GM18951 (cell line): ENCODE measurements at regions not wholly inside any gene's neighbourhood (a gene's known extent, or its start where the extent isn't known, plus 50 kb on each side); places are given as distances from the start of the nearest gene placed in this dataset.

Source experiments
- POLR2A ChIP-seq: IDR thresholded peaks from 4 replicates; pipeline ENCODE4 v1.6.1; 2011; ENCODE audit warnings: mild to moderate bottlenecking; ENCODE audit not compliant: insufficient read length, insufficient read depth; ENCODE audit errors: extremely low read depth
- in situ Hi-C: fragments of 300-500 bp; cut with MboI; formaldehyde crosslinking; loops from one replicate; pipeline ENCODE4 v1.12.0; 2022; ENCODE audit warnings: low sequenced_read_pairs, mixed read lengths, inconsistent platforms; ENCODE audit not compliant: unreplicated experiment

DNA sequence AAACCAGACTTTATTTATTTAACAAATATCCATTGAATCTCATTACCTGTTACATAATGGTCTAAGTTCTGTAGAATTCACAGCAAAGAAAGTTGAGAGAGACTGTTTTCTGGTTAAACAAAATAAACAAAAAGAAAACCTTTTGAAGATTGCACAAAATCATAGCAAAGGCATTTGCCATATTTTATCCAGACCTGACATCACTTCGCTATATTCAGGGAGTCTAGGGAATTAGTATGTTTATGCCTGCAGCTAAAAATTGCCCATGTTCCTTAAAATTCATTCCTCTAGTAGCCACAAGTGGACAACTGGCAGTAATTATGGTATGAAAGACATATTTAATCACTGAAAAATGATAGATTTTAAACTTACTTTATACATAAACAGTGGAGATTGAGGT lies 577.0 kb upstream of the DAB2 start:
- in situ Hi-C loops: no loop called here
- no peak for TF ChIP-seq POLR2A

DNA sequence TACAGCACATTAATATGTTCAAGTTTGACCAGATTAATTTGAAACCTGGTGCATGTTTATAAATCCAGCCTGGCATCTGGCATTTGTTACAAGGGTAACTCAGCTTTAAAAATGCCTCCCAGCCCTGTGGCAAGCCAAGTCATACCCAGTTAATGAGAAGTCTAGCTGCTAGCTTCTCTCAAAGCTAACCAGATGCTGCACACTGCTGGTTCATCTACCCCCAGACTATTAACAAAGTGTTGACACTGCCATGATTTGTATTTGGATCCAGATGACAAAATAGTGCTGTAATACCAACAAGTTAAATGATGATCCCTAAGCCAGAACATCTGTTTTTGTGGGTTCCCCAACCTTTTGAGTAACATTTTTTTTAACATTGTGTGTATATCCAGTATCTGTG lies 573.7 kb upstream of the DAB2 start:
- in situ Hi-C loops: no loop called here
- no peak for TF ChIP-seq POLR2A

DNA sequence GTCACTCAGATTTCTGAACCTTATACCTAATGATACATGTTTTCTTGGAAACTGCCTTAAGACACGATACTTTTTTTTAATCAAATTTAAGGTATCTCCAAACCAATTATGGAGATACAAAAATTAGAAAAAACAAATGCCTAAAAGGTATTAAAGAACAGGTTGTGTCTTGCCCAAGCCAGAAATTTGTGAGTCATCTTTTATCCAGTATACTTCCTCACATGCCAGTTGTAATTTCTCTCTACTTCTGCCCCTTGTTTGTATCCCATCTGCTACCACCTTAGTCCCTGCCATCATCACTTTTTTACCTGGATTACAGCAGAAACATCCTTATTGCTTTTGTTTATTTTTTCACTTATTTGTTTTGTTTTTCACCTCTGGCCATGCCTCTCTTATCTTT lies 571.2 kb upstream of the DAB2 start:
- in situ Hi-C loops: no loop called here
- TF ChIP-seq POLR2A: no peak

DNA sequence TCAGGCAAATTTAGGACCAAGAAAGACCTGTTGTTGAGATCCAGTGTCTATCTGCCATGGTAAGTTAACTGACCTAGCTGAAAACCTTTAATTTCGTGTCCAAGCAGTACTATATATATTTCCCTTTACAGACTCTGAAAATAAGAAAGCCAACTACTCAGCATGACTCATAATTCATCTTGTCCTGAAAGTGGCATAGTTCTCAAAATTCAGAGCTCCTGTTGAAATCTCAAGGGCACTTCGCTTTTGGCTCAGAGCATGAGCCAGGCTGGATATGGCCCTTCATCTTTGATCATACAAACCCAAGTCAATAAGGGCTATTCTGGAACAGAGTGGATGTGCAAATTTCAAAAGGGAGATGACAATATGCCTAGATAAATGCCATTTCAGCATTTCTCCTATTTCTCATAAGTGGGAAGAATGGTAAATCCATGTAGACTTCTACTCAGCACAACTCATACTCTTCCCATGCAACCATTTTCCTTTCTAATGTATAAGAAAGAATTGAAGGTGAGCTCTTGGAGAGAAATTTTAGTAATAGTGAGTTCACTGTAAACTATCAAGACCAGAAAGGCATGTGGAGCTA lies 567.9 kb upstream of the DAB2 start:
- in situ Hi-C loops: no loop called here
- no peak for TF ChIP-seq POLR2A

DNA sequence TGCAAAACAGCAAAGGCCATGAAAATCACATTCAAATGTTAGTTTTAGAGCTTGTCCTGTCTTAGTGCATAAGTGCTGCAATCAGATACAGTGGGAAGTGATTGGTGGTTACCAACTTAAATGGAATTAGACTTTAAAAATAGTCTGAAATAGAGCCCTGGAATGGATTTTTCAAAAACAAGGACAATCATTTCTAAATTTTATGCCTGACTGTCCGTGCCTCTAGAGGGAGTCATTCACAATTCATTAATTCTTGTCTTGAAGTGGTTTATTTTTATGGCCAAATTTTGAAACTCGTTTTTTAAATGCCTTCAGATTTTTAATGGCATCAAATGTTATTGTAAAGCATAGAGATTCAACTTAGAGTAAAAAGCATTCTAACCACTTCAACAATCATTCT lies 561.8 kb upstream of the DAB2 start:
- in situ Hi-C loops: no loop called here
- TF ChIP-seq POLR2A: no peak

DNA sequence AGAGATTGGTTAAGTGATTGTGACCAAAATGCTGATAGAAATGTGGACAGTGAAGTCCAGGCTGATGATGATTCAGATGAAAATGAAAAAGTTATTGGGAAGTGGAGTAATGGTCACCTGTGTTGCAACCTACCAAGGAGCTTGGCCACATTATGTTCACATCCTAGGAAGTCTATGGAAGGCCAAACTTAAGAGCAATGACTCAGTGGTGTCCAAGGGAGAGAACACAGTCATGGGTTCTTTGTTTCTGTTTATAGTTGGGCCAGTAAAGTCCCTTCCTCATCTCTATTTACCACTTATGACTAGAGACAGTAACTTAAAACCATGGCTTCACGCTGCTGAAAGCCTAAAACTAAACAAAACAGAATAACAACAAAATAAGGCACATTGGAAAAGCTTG lies 555.3 kb upstream of the DAB2 start:
- in situ Hi-C loops: no loop called here
- TF ChIP-seq POLR2A: no peak

DNA sequence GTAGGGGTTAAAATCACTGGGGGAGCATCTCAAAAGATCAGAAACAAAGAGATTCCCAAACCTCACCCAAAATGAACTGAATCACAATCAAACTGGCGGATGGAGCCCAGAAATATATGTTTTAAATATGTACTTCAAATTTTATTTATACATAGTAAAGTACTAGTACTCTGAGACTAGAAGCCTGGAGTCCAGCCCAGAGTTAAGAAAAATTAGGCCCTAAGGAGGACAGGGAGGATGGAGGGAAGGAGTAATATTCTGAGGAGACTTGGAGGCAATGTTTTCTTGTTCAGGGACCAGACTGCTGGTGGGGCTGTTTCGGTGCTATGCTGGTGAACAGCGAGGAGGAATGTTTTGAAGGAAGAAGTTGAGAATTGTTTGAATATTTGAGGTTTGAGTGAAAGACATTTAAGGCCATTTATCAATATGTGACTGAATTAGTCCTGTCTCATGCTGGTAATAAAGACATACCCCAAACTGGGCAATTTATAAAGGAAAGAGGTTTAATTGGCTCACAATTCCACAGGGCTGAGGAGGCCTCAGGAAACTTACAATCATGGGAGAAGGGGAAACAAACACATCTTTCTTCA lies 552.4 kb upstream of the DAB2 start:
- no peak for TF ChIP-seq POLR2A
- in situ Hi-C loops: no loop called here

DNA sequence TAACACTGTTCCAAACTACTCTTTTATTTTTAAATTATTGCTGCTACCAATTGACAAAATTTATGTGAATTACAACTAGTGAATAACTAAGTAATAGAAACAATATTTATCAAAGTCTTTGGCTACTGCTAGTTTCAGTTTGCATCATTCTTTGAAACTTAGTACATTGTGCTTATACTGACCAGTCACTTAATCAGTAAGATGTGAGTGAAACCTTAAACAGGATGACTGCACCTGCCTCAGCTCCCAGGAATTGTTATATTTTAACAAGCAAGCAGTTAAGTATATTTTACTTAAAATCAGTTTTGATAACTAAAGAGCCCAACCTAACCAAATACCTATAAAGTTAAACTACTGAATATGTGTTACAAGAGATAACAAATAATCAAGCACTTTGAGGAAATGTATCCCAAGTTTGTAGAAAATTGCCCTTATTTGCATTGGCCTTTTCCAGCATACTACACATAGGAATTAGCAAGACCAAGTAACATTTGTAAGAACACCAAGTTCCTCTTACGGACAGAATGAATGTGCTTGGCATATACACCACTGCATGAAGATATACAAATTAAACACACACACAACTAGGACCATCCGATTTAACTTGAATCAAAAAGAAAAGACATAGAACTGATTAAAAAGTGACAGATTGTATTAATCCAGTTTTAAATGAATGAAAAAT lies 545.5 kb upstream of the DAB2 start:
- in situ Hi-C loops: no loop called here
- TF ChIP-seq POLR2A: no peak

DNA sequence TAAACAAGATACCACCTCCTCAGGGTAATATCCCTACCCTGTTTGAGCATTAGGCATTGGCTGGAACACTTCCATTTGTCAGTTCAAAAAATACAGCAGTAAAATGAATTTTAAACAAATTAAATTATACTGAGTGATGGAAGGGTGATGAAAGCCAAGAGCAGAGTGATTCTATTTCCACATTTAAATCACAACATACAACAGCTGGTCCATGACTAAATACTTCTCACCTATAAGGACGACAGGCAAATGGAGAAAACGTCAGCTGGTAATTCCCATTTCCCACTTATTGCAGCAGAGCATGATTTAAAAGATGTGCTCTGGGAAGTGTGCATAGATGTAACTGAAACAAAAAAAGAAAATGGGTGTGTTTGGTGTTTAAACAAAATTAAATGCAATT lies 543.6 kb upstream of the DAB2 start:
- in situ Hi-C loops: no loop called here
- no peak for TF ChIP-seq POLR2A

DNA sequence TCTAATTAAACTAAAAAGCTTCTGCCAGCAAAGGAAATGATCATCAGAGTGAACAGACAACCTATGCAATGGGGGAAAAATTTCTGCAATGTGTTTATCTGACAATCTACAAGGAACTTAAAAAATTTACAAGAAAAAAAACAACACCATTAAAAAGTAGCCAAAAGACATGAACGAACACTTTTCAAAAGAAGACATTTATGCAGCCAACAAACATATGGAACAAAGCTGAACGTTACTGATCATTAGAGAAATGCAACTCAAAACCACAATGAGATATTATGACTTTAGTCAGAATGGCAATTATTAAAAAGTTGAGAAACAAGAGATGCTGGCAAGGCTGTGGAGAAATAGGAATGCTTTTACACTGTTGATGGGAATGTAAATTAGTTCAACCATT lies 530.4 kb upstream of the DAB2 start:
- TF ChIP-seq POLR2A: no peak
- in situ Hi-C loops: loop anchor here (10.0 kb wide), 1 partner anchor 730 kb away; no protein-coding TSS in a partner anchor

DNA sequence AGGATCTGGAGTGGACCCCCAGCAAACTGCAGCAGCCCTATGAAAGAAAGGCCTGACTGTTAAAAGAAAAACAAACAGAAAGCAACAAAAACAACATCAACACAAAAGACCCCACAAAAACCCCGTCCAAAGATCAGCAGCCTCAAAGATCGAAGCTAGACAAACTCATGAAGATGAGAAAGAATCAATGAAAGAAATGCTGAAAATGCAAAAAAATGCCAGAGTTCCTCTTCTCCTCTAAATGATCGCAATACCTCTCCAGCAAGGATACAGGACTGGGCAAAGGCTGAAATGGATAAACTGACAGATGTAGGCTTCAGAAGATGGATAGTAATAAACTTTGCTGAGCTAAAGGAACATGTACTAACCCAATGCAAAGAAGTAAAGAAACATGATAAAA lies 526.3 kb upstream of the DAB2 start:
- in situ Hi-C loops: loop anchor here (10.0 kb wide), 1 partner anchor 734 kb away; no protein-coding TSS in a partner anchor
- TF ChIP-seq POLR2A: no peak

DNA sequence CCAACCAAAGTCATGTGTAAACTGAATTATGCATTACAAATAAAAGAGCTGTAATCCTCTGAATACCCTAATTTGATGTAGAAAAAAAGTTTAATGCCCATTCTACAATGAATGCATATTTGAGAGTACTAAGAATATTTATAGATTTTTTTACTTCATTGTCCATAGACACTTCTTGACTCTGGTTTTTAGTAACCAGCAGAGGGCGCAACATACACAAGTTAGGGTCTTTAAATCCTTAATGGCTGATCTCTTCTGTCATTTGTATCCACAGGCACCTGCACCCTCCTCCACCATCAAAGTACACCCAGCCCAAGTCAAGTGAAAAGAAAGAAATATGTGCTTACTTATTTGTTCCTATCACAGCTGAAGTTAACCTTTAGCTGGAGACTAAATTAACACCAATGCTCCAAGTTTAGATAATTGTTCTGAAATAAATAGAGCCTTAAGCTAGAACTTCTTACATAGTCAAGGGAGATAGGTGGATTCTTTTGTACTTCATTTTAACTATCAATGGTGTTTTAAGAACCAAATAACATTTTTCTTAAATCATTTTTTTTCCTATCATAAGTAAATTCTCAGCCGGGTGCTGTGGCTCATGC lies 524.2 kb upstream of the DAB2 start:
- TF ChIP-seq POLR2A: no peak
- in situ Hi-C loops: loop anchor here (25.0 kb wide), 1 partner anchor 362 kb away; no protein-coding TSS in a partner anchor

DNA sequence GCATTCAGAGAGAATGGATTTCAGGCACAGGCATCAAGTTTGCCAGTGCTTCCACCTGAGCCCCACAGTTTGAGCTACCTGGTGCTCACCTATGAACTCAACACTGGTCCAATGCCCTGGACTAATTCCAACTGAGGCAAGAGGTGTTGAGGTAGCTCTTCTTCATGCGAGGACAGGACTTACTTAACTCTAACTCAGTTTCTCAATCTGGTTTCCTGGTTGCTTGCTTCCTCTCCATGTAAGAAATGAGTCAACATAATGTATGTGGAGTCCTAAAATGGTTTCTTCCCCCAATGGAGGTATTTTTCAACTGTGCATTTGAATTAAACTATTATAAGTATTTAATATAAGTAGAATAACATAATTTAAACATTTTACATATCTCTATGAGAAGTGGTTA lies 523.6 kb upstream of the DAB2 start:
- in situ Hi-C loops: loop anchor here (25.0 kb wide), 1 partner anchor 361 kb away; no protein-coding TSS in a partner anchor
- TF ChIP-seq POLR2A: no peak
